ENCODE measurements at regions not wholly inside any gene's neighbourhood (a gene's known extent, or its start where the extent isn't known, plus 50 kb on each side); places are given as distances from the start of the nearest gene placed in this dataset.

DNA sequence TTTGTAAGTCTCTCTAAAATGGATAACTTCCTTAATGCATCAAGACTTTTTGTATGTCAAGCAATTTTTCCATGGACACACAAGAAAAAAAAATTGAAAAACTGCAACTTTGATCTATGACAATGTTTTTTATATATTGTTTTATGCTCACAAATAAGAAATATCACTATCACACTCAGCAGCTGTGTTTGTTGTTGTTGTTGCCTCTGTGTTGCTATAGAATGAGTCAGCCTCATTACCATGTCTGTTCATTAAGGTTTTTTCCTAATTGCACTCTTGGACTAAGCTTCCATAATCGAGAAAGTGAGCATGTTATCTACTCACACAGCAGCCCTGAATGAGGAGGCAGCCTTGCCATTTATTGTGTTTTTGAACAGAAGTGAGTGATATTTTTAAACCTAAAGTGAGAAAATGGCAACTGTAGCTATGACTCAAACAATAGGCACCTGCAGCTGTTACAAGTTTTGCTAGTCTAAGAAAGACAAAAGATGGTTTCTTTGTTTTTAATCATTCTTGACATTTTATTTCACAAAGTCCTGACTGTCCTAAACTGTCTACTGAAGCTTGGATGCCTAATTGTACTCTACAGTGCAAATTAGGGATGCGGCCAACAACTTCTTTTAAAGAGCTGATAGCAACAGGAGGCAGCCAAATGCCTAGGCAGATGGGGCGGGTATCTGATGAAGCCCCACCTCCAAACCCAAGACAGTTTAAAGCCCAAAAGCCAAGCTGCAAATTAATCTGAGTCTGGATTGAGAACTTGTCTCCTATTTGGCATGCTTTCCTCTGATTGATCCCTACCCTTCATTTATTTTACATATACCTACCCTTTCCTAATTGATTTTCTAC lies 77.9 kb upstream of the DOK5 start:
- no peaks in the 10 kb centered on the region for H3K4me1 Mint-ChIP-seq
- TF ChIP-seq, protein P1, sequence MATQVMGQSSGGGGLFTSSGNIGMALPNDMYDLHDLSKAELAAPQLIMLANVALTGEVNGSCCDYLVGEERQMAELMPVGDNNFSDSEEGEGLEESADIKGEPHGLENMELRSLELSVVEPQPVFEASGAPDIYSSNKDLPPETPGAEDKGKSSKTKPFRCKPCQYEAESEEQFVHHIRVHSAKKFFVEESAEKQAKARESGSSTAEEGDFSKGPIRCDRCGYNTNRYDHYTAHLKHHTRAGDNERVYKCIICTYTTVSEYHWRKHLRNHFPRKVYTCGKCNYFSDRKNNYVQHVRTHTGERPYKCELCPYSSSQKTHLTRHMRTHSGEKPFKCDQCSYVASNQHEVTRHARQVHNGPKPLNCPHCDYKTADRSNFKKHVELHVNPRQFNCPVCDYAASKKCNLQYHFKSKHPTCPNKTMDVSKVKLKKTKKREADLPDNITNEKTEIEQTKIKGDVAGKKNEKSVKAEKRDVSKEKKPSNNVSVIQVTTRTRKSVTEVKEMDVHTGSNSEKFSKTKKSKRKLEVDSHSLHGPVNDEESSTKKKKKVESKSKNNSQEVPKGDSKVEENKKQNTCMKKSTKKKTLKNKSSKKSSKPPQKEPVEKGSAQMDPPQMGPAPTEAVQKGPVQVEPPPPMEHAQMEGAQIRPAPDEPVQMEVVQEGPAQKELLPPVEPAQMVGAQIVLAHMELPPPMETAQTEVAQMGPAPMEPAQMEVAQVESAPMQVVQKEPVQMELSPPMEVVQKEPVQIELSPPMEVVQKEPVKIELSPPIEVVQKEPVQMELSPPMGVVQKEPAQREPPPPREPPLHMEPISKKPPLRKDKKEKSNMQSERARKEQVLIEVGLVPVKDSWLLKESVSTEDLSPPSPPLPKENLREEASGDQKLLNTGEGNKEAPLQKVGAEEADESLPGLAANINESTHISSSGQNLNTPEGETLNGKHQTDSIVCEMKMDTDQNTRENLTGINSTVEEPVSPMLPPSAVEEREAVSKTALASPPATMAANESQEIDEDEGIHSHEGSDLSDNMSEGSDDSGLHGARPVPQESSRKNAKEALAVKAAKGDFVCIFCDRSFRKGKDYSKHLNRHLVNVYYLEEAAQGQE (IDR thresholded peaks at IDR 0.05; ENCODE audit: unreplicated experiment), result no peak

DNA sequence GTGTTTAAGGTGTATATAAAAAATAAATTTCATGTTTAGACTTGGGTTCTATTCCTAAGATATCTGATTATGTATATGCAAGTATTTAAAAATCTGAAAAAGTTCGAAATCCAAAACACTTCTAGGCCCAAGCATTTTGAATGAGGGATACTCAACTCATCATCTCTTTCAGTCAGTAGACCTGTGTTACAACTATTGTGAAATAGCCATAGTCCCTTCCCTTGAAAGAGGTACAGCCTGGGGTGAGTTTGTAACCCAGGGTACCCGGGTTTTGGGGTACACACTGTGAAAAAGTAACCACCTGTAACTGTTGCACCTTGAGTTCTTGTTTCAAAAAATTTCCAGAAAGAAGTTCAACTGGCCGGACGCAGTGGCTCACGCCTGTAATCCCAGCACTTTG lies 76.6 kb upstream of the DOK5 start:
- Mint-ChIP-seq H3K4me1 (no peaks in the 10 kb centered on the region), H3K27me3 (ENCODE audit: insufficient read depth, low read depth, poor library complexity) (peaks cover 2% of the 10 kb centered on the region), H3K36me3 (ENCODE audit: low read depth) (peaks cover 4% of the 10 kb centered on the region; the same call in 2 of the 3 replicates), H3K4me3 (no peak overlapping the region), H3K27ac (no peak overlapping the region), H3K9me3 (peaks cover 4% of the 10 kb centered on the region; the same call in 2 of the 3 replicates)
- H3K4me2 ChIP-seq, result no peak overlapping the region
- H3K4me3 ChIP-seq, result no peak overlapping the region
- H3K36me3 ChIP-seq (ENCODE audit: insufficient read depth), result no peaks in the 10 kb centered on the region
- no peaks in the 10 kb centered on the region for H3K4me1 ChIP-seq (ENCODE audit: insufficient read depth)
- H3K27me3 ChIP-seq (ENCODE audit: insufficient read depth), result no peaks in the 10 kb centered on the region
- H3F3A ChIP-seq (replicated peaks; ENCODE audit: low read depth), result no peaks in the 10 kb centered on the region
- DNase-seq (ENCODE audit: low spot score), result no peak
- no peak for ATAC-seq
- no peak overlapping the region for H3K27ac ChIP-seq (ENCODE audit: low read depth)
- H2AFZ ChIP-seq, result no peak overlapping the region
- no peaks in the 10 kb centered on the region for H3K79me2 ChIP-seq (replicated peaks; ENCODE audit: insufficient read depth)
- H3K9me2 ChIP-seq (ENCODE audit: insufficient read depth), result no peaks in the 10 kb centered on the region
- H4K20me1 ChIP-seq (replicated peaks; ENCODE audit: insufficient read depth), result no peaks in the 10 kb centered on the region
- TF ChIP-seq EZH2 (IDR thresholded peaks at IDR 0.05; ENCODE audit: low read depth, unreplicated experiment), result no peak
- TF ChIP-seq, protein P2, sequence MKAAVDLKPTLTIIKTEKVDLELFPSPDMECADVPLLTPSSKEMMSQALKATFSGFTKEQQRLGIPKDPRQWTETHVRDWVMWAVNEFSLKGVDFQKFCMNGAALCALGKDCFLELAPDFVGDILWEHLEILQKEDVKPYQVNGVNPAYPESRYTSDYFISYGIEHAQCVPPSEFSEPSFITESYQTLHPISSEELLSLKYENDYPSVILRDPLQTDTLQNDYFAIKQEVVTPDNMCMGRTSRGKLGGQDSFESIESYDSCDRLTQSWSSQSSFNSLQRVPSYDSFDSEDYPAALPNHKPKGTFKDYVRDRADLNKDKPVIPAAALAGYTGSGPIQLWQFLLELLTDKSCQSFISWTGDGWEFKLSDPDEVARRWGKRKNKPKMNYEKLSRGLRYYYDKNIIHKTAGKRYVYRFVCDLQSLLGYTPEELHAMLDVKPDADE (IDR thresholded peaks at IDR 0.05), result no peak
- no peak for TF ChIP-seq EZH2phosphoT487 (IDR thresholded peaks at IDR 0.05; ENCODE audit: unreplicated experiment)
- TF ChIP-seq, protein P3, sequence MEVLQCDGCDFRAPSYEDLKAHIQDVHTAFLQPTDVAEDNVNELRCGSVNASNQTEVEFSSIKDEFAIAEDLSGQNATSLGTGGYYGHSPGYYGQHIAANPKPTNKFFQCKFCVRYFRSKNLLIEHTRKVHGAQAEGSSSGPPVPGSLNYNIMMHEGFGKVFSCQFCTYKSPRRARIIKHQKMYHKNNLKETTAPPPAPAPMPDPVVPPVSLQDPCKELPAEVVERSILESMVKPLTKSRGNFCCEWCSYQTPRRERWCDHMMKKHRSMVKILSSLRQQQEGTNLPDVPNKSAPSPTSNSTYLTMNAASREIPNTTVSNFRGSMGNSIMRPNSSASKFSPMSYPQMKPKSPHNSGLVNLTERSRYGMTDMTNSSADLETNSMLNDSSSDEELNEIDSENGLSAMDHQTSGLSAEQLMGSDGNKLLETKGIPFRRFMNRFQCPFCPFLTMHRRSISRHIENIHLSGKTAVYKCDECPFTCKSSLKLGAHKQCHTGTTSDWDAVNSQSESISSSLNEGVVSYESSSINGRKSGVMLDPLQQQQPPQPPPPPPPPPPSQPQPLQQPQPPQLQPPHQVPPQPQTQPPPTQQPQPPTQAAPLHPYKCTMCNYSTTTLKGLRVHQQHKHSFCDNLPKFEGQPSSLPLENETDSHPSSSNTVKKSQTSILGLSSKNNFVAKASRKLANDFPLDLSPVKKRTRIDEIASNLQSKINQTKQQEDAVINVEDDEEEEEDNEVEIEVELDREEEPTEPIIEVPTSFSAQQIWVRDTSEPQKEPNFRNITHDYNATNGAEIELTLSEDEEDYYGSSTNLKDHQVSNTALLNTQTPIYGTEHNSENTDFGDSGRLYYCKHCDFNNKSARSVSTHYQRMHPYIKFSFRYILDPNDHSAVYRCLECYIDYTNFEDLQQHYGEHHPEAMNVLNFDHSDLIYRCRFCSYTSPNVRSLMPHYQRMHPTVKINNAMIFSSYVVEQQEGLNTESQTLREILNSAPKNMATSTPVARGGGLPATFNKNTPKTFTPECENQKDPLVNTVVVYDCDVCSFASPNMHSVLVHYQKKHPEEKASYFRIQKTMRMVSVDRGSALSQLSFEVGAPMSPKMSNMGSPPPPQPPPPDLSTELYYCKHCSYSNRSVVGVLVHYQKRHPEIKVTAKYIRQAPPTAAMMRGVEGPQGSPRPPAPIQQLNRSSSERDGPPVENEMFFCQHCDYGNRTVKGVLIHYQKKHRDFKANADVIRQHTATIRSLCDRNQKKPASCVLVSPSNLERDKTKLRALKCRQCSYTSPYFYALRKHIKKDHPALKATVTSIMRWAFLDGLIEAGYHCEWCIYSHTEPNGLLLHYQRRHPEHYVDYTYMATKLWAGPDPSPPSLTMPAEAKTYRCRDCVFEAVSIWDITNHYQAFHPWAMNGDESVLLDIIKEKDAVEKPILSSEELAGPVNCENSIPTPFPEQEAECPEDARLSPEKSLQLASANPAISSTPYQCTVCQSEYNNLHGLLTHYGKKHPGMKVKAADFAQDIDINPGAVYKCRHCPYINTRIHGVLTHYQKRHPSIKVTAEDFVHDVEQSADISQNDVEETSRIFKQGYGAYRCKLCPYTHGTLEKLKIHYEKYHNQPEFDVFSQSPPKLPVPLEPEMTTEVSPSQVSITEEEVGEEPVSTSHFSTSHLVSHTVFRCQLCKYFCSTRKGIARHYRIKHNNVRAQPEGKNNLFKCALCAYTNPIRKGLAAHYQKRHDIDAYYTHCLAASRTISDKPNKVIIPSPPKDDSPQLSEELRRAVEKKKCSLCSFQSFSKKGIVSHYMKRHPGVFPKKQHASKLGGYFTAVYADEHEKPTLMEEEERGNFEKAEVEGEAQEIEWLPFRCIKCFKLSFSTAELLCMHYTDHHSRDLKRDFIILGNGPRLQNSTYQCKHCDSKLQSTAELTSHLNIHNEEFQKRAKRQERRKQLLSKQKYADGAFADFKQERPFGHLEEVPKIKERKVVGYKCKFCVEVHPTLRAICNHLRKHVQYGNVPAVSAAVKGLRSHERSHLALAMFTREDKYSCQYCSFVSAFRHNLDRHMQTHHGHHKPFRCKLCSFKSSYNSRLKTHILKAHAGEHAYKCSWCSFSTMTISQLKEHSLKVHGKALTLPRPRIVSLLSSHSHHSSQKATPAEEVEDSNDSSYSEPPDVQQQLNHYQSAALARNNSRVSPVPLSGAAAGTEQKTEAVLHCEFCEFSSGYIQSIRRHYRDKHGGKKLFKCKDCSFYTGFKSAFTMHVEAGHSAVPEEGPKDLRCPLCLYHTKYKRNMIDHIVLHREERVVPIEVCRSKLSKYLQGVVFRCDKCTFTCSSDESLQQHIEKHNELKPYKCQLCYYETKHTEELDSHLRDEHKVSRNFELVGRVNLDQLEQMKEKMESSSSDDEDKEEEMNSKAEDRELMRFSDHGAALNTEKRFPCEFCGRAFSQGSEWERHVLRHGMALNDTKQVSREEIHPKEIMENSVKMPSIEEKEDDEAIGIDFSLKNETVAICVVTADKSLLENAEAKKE (CRISPR knock-in tag; IDR thresholded peaks at IDR 0.05), result no peak
- no peak for TF ChIP-seq ZNF114 (CRISPR knock-in tag; IDR thresholded peaks at IDR 0.05)
- TF ChIP-seq POLR2AphosphoS5 (IDR thresholded peaks at IDR 0.05; ENCODE audit: low read depth), result no peak
- TF ChIP-seq ZNF331 (CRISPR knock-in tag; IDR thresholded peaks at IDR 0.05; ENCODE audit: low read depth), result no peak
- no peak for TF ChIP-seq JUNB (IDR thresholded peaks at IDR 0.05; ENCODE audit: unreplicated experiment)
- TF ChIP-seq STAT1 (IDR thresholded peaks at IDR 0.05; ENCODE audit: unreplicated experiment), result no peak
- TF ChIP-seq NANOG (IDR thresholded peaks at IDR 0.05; ENCODE audit: borderline replicate concordance), result no peak

More for the DNA sequence above, 77.9 kb upstream of the DOK5 start:
- H3K4me2 ChIP-seq, result no peak overlapping the region
- H3K9me3 Mint-ChIP-seq, result peaks cover 4% of the 10 kb centered on the region; the same call in 2 of the 3 replicates
- peaks cover 4% of the 10 kb centered on the region; the same call in 2 of the 3 replicates for H3K36me3 Mint-ChIP-seq (ENCODE audit: low read depth)
- no peaks in the 10 kb centered on the region for H3F3A ChIP-seq (replicated peaks; ENCODE audit: low read depth)
- no peaks in the 10 kb centered on the region for H3K4me1 ChIP-seq (ENCODE audit: insufficient read depth)
- H3K27me3 Mint-ChIP-seq (ENCODE audit: insufficient read depth, low read depth, poor library complexity), result peaks cover 2% of the 10 kb centered on the region
- no peaks in the 10 kb centered on the region for H3K27me3 ChIP-seq (ENCODE audit: insufficient read depth)
- H4K20me1 ChIP-seq (replicated peaks; ENCODE audit: insufficient read depth), result no peaks in the 10 kb centered on the region
- H2AFZ ChIP-seq, result no peak overlapping the region; the same call in 1 of the 2 replicates
- no peaks in the 10 kb centered on the region for H3K36me3 ChIP-seq (ENCODE audit: insufficient read depth)
- no peak for DNase-seq (ENCODE audit: low spot score)
- H3K79me2 ChIP-seq (replicated peaks; ENCODE audit: insufficient read depth), result no peaks in the 10 kb centered on the region
- no peak for ATAC-seq
- no peak overlapping the region for H3K4me3 Mint-ChIP-seq
- no peak overlapping the region for H3K27ac ChIP-seq (ENCODE audit: low read depth)
- H3K4me3 ChIP-seq, result no peak overlapping the region
- no peak overlapping the region for H3K27ac Mint-ChIP-seq
- no peaks in the 10 kb centered on the region for H3K9me2 ChIP-seq (ENCODE audit: insufficient read depth)

All from GM23338 (cell line).